ENCODE measurements at regions not wholly inside any gene's neighbourhood (a gene's known extent, or its start where the extent isn't known, plus 50 kb on each side); places are given as distances from the start of the nearest gene placed in this dataset.
"Not testable (repeated sequence)": the region's sequence is repeated elsewhere in the genome, so short reads cannot be mapped to it uniquely, and the experiment has no call there.

DNA sequence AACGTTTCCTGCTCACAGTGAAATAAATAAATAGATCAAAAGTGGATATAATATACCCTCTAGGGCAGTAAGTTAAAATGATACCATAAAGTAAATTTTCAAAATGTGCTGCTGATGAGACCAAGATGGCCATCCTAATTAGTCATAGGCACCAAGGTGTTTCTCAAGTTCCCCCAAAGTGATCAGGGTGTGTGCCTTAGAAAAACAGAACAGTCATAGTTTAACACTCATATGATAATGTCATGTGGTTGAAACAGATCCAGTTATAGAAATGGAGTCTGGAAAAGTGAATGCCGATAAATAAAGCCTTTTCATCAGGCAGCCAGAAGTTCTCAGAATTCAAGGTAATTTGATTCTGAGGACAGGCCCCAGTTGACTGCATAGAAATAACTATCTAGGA lies 161.5 kb upstream of the CDKN2B start:
- DNase-seq (ENCODE audit: low read depth in 2 of 2) = no peak

DNA sequence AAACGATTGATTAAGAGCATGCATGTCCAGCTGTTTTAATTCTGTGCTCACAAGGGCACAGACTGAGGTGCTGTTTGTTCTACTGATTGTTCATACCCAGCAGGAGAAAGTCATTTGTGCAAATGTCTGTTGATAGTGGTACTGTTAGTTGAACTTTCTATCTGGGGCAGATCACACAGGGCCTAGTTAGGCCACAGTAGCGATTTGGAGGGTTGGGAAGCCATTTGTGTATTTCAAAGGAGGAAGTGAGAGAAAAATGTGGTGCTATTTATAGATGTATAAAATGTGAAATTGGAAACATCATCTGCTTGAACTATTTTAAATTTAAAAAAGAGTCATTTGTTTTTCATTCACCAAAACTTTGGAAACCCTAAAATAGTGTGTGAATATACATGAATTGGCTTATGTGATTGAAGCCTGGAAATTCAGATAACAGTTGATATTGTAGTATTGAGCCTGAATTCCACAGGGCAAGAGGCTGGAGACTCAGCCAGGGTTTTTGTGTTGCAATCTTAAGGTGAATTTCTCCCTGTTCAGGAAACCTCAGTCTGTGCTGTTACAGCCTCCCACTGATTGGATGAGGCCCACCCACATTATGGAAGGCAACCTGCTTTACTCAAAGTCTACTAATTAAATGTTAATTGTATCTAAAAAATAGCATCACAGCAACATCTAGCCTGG lies 162.0 kb upstream of the CDKN2B start:
- no peak for DNase-seq (ENCODE audit: low read depth in 2 of 2)

DNA sequence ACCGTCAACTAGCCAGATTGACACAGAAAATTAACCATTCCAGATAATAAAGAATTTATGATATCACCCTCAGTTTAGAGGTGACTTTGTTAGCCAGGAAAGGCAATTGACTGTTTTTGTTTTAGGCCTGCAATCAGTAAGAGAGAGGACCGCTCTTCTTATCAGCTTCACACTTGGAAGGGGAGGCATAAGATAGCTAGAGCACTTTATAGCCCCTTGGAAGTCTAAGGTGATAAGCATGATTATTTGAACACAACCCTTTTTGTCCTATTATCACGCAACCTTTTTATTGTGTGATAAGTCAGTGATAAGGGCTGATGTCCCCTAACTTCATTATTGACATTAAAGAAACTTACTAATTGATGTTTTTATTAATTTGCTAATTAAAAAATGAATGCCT lies 162.6 kb upstream of the CDKN2B start:
- DNase-seq (ENCODE audit: low read depth in 2 of 2) = no peak

DNA sequence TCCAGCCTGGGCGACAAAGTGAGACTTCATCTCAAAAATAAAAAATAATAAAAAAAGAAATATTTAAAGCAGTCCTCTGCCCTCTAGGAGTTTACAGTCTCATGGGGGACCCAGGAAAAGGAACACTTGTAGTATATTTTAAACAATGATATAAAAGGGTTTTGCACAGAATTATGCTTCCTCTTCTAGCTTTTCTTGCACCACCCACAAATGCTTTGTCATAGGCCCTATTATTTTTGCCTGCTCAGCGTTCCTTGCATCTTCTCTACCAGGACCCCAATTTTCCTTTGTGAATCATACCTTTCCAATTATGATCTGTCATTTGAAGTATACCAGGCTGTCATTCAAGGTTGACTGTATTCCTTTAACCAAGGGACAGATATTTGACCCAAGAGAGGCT lies 164.8 kb upstream of the CDKN2B start:
- DNase-seq (ENCODE audit: low read depth in 2 of 2) = no peak

DNA sequence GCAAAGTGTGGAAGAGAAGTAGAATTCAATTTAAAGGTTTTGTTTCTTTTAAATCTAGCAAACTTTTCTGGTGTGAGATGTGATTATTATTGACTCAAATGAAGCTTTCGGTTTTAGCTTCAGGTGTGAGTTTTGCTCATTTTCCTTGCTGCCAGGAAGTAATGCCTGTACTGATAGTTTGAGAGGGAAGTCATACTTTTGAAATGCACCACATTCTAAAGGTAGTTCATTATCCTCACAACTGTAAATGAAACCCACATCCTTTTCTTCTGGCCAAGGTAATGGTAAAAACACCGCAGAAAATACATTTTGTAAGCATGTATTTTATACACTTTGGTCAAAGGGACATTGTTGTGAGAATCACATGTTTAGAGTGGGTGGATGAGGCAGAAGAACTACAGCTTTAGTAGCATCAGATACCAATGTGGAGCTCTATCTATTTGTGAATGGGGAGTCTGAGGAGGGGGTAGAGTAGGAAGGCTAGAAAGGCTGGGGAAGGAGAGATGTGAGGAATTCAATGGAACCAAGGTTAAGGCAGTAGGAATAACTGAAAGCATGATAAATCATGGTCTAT lies 167.0 kb upstream of the CDKN2B start:
- no peak for DNase-seq (ENCODE audit: low read depth in 2 of 2)

DNA sequence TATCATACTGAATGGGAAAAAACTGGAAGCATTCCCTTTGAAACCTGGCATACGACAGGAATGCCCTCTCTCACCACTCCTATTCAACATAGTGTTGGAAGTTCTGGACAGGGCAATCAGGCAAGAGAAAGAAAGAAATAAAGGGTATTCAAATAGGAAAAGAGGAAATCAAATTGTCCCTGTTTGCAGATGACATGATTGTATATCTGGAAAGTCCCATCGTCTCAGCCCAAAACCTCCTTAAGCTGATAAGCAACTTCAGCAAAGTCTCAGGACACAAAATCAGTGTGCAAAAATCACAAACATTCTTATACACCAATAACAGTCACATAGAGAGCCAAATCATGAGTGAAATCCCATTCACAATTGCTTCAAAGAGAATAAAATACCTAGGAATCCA lies 171.9 kb upstream of the CDKN2B start:
- DNase-seq (ENCODE audit: low read depth in 2 of 2) = not testable (repeated sequence)

DNA sequence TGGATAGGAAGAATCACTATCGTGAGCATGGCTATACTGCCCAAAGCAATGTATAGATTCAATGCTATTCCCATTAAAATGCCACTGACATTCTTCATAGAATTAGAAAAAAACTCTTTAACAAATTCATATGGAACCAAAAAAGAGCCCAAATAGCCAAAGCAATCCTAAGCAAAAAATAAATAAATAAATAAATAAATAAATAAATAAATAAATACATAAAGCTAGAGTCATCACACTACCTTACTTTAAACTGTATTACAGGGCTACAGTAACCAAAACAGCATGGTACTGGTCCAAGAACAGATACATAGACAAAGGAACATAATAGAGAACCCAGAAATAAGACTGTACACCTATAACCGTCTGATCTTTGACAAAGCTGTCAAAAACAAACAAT lies 180.4 kb upstream of the CDKN2B start:
- no peak for DNase-seq (ENCODE audit: low read depth in 2 of 2)

DNA sequence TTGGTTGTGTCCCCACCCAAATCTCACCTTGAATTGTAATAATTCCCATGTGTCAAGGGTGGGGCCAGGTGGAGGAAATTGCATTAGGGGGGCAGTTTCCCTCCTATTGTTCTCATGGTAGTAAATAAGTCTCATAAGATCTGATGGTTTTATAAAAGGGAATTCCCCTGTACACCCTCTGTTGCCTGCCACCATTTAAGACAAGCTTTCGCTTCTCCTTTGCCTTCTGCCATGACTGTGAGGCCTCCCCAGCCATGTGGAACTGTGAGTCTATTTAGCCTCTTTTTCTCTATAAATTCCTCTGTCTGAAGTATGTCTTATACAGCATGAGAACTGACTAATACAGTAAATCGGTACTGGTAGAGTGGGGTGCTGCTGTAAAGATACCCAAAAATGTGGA lies 187.9 kb upstream of the CDKN2B start:
- not testable (repeated sequence) for DNase-seq (ENCODE audit: low read depth in 2 of 2)

DNA sequence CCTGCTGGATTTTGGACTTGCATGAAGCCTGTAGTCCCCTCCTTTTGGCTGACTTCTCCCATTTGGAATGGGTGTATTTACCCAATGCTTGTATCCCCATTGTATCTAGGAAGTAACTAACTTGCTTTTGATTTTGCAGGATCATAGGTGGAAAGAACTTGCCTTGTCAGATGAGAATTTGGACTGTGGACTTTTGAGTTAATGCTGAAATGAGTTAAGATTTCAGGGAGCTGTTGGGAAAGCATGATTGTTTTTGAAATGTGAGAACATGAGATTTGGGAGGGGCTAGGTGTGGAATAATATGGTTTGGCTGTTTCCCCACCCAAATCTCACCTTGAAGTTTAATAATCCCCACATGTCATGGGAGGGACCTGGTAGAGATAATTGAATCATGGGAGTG lies 189.6 kb upstream of the CDKN2B start:
- no peak for DNase-seq (ENCODE audit: low read depth in 2 of 2)

DNA sequence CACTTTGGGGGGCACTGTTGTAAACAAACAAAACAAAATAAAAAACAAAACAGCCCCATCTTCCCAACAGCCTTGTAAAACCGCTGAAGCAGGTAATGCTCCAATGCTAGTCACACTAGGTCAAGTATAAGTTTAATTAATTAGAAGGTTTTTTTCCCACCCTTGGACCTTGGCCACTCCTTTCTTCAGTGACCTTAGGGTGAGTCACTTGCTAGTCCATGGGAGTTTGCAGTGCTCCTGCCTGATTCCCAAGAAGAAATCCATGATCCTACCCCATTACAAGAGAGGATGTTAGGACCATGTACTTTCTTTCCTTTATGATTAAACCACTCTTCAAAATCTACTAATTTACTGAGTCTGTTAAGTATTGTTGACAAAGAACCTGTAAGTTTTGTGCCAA lies 192.2 kb upstream of the CDKN2B start:
- DNase-seq (ENCODE audit: low read depth in 2 of 2) = no peak

DNA sequence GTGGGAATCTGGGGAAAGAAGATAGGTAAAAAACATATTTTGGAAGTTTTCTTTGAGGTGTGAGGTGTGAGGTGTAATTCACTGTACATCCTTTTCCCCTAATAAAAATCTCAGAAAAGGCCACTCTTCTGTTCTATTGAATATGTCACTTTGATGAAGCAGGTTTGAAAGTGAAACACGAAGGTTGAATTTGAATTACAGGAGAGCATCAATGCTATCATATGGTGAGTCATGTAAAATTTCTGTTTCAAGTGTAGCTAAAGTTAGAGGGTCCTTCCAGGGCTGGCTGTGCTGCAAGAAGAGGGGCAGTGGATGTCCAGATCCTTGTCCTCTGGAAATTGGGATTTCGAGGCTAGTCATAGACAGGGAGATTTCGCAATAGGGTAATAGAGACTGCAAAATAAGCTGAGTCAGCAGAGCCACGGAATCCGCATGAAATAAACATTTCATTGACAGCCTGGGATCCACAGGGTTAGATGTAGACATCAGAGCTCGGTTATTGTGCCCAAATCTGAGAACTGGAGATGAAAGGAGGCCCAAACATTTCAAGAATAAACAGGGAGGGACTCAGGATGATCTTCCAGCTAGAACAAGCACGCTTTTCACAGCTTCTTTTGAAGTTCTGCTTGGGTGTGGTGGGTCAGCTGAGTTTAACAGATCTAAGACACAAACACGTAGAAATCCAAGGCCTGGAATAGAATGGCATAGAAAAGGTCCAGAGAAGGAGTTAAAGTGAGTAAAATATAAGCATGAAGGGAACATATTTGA lies 194.4 kb upstream of the CDKN2B start:
- DNase-seq (ENCODE audit: low read depth in 2 of 2) = no peak

DNA sequence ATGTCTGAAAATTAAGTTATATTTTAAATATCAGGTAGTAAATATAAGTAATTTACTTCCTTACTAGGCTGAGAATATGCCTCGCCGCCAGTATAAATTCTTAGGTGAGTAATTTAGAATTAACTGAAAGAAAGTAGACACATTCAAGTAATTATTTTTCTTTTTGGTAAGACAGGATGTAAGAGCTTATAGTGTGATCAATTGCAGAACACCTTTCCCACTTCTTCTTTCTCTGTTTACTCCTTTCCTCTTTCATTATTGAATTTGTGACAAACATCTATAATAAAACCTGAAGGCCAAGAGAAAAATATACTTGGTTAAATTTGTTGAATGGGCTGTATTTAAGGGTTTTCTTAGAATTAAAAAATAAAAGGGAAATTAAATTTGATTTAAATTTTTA lies 195.1 kb upstream of the CDKN2B start:
- DNase-seq (ENCODE audit: low read depth in 2 of 2) = no peak

DNA sequence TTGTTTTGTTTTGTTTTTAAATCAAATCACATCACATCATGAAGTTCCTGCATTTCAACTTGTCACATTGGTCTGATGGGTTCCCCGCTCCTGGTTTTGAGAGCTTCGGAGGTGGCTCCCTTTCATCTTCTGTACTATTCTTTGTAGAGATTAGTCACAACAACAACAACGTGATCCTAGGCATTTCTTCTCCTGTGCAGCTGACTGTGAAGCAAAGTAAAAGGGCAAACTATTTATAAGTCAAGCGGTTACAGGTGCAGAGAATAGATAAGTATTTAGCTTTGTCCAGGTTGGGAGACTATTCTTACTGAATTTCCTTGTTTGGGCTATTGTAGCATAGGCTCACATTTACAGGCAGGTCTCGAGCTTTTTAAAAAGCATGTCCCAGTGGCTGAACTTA lies 197.7 kb upstream of the CDKN2B start:
- DNase-seq (ENCODE audit: low read depth in 2 of 2) = no peak

DNA sequence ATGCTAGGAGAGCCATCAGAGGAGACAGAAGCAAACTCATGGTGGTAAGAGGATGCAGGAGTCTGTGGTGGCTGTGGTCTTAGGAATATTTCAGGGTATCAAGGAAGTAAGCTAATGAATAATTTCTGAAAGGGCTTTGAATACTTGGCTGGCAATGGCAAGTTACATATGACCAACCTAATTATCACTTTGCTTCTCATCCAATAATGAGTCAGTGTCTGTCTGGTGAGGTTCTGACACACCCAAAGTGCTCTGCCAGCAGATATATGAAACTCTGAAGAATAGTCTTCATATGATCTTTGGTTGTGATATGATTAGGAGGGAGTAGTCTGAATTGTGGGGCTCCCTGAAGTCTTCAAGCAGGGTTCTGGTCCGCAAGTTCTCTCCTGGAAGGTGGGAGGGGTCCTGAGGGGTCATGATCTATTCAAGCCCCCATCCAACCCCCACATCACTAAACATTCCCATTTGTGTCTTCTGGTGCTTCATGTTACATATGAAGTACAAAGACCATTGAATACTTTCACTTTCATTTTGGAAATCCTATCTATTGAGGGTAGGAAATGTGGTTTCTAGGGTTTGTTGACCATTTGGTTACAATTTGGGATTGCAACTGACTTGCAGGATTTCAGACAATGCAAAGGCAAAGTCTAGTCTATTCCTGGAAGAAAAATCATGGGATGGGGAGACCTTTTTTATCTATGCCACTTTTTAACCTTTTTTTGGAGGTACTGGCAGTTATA lies 199.9 kb upstream of the CDKN2B start:
- DNase-seq (ENCODE audit: low read depth in 2 of 2) = no peak

DNA sequence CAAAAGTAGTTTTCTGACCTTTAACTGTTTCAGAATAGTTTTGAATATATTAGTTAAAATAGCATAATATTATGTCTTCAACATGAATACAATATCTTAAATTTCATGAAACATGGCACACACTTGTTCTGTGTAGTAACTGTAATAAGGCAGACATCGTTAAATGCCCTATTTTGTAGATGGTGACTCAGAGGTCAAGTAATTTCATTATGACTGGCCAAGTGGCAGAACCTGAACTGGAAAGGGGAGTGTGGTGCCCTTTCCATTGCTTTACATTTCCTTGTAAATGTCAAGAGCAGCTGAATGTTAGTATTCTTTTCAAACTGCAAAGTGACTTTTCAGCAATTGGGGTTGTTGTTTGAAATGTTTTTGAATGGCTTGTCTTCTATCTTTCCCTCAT lies 201.2 kb upstream of the CDKN2B start:
- DNase-seq (ENCODE audit: low read depth in 2 of 2) = peak in 1 of 2 donors; percentile 15

DNA sequence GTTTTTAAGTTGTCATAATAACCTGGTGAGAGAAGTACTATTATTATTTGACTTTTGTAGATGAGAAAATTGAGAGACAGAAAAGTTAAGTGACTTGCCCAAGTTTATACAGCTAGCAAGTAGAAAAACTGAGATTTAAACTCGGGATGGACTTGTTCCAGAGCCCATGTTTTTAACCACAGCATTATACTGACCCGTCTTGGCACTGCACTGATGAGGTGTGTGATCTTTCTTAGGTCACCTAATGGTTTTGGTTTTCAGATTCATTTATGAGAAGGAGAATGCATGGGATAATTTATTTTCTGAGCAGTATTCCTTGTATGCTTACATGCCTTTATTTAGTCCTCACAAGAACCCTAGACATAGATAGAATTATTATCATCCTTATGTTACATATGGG lies 201.8 kb upstream of the CDKN2B start:
- DNase-seq (ENCODE audit: low read depth in 2 of 2) = no peak

DNA sequence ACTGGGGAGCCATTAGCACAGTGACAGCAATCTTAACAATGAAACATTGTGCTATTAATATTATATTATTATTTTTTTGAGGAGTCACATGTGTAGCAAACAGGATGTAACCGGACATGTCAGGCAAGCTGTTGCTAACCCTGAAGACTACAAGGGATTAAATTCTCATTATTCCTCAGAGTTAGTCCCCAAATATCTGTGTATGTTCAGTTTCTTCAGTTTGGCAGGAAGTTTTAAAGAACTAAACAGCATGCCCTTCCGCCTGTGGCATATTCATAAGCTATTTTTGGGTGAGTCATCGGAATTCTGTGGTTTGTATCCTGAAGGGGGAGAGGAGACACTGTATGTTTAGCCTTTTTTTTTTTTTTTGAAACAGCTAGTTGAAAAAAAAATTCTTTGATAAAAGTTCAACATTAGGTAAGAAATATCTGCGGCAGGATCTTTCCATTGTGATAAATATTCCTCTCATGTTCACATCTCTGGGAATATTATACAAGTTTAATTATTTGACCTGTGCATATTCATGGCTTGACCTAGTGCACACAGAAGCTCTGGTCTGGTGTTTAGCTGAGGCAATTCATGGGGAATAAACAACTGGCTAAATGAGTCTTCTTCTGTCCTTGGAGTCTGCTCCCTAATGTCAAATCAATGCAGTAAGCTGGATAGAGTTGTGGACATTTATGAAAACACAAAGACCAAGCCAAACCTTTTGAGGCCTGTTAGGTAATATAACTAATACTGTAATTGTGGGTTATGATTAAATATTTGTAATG lies 202.7 kb upstream of the CDKN2B start:
- DNase-seq (ENCODE audit: low read depth in 2 of 2) = no peak

DNA sequence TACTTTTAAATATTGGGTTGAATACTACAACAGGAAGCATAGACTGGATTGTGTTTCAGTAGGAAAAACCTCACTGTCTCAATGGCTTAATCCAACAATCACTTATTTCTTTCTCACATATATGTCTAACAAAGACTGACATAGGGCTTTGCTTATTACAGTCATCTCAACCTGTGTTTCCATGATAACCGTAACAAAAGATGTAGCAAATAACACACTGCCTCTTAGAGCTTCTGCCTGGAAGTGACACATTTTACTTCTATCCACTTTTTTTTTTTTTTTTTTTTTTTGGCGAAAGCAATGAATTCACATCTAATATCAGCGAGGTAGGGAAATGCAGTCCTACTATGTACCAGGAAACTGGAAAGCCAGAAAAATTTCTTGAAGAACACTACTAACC lies 204.9 kb upstream of the CDKN2B start:
- DNase-seq (ENCODE audit: low read depth in 2 of 2) = no peak

DNA sequence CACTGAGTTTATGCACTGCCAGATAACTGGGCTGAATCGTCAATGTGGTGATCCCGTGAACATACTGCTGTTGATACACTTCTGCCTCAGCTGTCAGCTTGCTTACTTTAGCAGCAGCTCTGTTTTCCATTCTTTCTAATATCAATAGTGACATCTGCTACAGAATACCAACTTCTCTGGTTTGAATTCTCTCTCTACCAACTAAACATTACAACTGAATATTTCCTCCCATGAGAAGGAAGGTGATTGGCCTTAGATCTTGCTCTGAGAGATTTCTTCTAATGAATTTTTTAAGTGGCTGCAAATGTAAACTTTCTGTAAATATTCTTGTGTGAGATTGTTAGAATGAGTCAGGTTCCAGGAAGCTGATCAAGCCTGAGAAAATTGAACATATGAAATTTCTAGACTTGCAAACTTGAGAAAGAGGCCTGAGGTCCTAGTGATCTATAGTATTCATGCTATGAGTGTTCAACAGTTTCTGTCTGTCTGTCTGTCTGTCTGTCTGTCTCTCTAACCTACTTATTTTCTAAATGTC lies 205.5 kb upstream of the CDKN2B start:
- DNase-seq (ENCODE audit: low read depth in 2 of 2) = no peak

DNA sequence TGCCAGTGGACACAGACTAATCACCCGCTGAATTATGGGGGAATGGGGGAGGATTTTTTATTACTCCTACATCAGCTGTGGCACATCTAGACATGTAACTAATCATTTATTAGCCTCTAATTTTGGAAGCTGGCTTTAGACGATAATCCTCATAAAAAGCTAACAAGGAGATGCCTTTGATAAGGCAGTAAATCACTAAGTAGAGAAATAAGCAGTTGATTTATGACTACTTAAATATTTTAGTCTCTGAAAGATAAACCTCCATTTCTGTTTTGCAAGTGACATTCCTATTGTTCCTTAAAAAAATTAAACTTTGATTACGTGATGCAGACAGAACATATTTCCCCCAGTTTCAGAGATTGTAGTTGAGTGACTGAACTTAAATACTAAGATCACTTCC lies 206.4 kb upstream of the CDKN2B start:
- no peak for DNase-seq (ENCODE audit: low read depth in 2 of 2)

DNA sequence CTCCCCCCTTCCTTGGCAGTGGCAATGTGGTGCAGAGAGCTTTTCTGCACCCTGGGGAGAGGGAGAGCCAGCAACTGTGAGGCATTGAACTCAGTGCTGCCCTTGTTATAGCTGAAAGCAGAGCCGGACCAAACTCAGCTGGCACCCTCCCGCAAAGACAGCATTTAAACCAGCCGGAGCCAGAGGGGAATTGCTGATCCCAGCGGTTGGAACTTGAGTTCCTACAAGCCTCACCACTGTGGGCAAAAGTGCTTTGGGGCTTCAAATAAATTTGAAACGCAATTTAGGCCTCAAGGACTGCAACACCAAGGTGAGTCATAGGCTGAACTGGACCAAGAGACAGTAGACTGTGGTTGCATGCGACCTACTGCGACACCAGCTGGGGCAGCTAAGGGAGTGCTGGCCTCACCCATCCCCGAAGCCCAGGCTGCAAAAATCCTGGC lies 207.6 kb upstream of the CDKN2B start:
- DNase-seq (ENCODE audit: low read depth in 2 of 2) = no peak
